ENCODE measurements at regions not wholly inside any gene's neighbourhood (a gene's known extent, or its start where the extent isn't known, plus 50 kb on each side); places are given as distances from the start of the nearest gene placed in this dataset.

DNA sequence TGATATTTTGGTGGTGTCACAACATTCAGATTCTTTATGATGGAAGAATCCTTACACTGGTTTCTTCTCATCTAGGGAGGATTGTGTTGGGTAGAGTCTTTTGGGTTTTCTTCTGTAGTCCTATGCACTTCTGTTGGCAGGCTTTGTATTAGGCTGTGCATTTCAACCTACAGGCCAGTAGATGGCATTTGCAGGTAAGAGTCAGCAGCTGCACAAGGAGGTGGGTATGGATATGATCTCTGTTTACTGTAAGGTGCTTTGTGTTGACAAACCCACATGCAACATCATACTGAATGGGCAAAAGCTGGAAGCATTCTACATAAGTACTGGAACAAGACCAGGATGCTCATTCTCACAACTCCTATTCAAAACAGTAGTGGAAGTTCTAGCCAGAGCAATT lies 656.8 kb downstream of the METTL4 start:
- ChIA-PET CTCF (no interaction called here), POLR2A (no interaction called here)
- no peak overlapping the region for H3K4me3 Mint-ChIP-seq (ENCODE audit: unreplicated experiment)
- no peaks in the 10 kb centered on the region for H3K4me1 ChIP-seq
- intact Hi-C loops (cut with micrococcal nuclease; ENCODE audit: unreplicated experiment): loop anchor here (1.0 to 10.0 kb wide), 4 partner anchors 169 to 630 kb away; no protein-coding TSS in a partner anchor
- H3K4me3 ChIP-seq (ENCODE audit: low read depth, low read length): no peak overlapping the region
- H3K27me3 Mint-ChIP-seq (ENCODE audit: insufficient read depth, unreplicated experiment): no peaks in the 10 kb centered on the region
- peak; percentile 32 to 41 for DNase-seq
- no TSS peak for BruUV-seq (replicated peaks)
- TF ChIP-seq, protein P1, sequence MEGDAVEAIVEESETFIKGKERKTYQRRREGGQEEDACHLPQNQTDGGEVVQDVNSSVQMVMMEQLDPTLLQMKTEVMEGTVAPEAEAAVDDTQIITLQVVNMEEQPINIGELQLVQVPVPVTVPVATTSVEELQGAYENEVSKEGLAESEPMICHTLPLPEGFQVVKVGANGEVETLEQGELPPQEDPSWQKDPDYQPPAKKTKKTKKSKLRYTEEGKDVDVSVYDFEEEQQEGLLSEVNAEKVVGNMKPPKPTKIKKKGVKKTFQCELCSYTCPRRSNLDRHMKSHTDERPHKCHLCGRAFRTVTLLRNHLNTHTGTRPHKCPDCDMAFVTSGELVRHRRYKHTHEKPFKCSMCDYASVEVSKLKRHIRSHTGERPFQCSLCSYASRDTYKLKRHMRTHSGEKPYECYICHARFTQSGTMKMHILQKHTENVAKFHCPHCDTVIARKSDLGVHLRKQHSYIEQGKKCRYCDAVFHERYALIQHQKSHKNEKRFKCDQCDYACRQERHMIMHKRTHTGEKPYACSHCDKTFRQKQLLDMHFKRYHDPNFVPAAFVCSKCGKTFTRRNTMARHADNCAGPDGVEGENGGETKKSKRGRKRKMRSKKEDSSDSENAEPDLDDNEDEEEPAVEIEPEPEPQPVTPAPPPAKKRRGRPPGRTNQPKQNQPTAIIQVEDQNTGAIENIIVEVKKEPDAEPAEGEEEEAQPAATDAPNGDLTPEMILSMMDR (IDR thresholded peaks at IDR 0.05; ENCODE audit: insufficient read depth in 1 of 2, low read depth in 1 of 2, low read length in 1 of 2, severe bottlenecking in 1 of 2, unreplicated experiment in 1 of 2): peak; percentile 41 to 63
- no peaks in the 10 kb centered on the region for H3K4me1 Mint-ChIP-seq (ENCODE audit: low read depth, unreplicated experiment)
- peaks cover 4% of the 10 kb centered on the region for H3K36me3 Mint-ChIP-seq (ENCODE audit: insufficient read depth, unreplicated experiment)
- H3K9me3 ChIP-seq: no peaks in the 10 kb centered on the region
- H3K27ac Mint-ChIP-seq (ENCODE audit: unreplicated experiment): no peak overlapping the region
- H3K36me3 ChIP-seq (ENCODE audit: control insufficient read depth, insufficient read depth, low read length): no peaks in the 10 kb centered on the region
- H3K27me3 ChIP-seq (replicated peaks; ENCODE audit: control insufficient read depth, insufficient read depth, low read length): no peaks in the 10 kb centered on the region
- peaks cover 28% of the 10 kb centered on the region for H3K9me3 Mint-ChIP-seq (ENCODE audit: unreplicated experiment)

GRCh38 chr18:1916869-1917523 lies 654.3 kb downstream of the METTL4 start:
- Mint-ChIP-seq H3K9me3 (ENCODE audit: unreplicated experiment) (peaks cover 24% of the 10 kb centered on the region), H3K36me3 (ENCODE audit: insufficient read depth, unreplicated experiment) (peaks cover 4% of the 10 kb centered on the region), H3K27ac (ENCODE audit: unreplicated experiment) (no peak overlapping the region), H3K27me3 (ENCODE audit: insufficient read depth, unreplicated experiment) (no peaks in the 10 kb centered on the region), H3K4me1 (ENCODE audit: low read depth, unreplicated experiment) (peaks cover 12% of the 10 kb centered on the region), H3K4me3 (ENCODE audit: unreplicated experiment) (no peak overlapping the region)
- ChIA-PET CTCF (no interaction called here), POLR2A (no interaction called here)
- BruUV-seq (replicated peaks): no TSS peak
- H3K4me3 ChIP-seq (ENCODE audit: low read depth, low read length): no peak overlapping the region
- no peaks in the 10 kb centered on the region for H3K27me3 ChIP-seq (replicated peaks; ENCODE audit: control insufficient read depth, insufficient read depth, low read length)
- TF ChIP-seq, protein P1 (IDR thresholded peaks at IDR 0.05; ENCODE audit: insufficient read depth in 1 of 2, low read depth in 1 of 2, low read length in 1 of 2, severe bottlenecking in 1 of 2, unreplicated experiment in 1 of 2): no peak
- no peaks in the 10 kb centered on the region for H3K9me3 ChIP-seq
- peaks cover 4% of the 10 kb centered on the region; the same call in 1 of the 2 replicates for H3K4me1 ChIP-seq
- H3K36me3 ChIP-seq (ENCODE audit: control insufficient read depth, insufficient read depth, low read length): no peaks in the 10 kb centered on the region
- intact Hi-C loops (cut with micrococcal nuclease; ENCODE audit: unreplicated experiment): loop anchor here (10.0 kb wide), 1 partner anchor 628 kb away; no protein-coding TSS in a partner anchor
- no peak for DNase-seq

- CTCF ChIA-PET: no interaction called here
- H3K9me3 ChIP-seq: no peaks in the 10 kb centered on the region
- POLR2A ChIA-PET: no interaction called here
- no TSS peak for BruUV-seq (replicated peaks)
- DNase-seq: no peak
- H3K27me3 ChIP-seq (replicated peaks; ENCODE audit: control insufficient read depth, insufficient read depth, low read length): no peaks in the 10 kb centered on the region
- intact Hi-C loops (cut with micrococcal nuclease; ENCODE audit: unreplicated experiment): loop anchor here (10.0 kb wide), 1 partner anchor 627 kb away; no protein-coding TSS in a partner anchor
- Mint-ChIP-seq H3K27ac (ENCODE audit: unreplicated experiment) (no peak overlapping the region), H3K4me1 (ENCODE audit: low read depth, unreplicated experiment) (peaks cover 12% of the 10 kb centered on the region), H3K9me3 (ENCODE audit: unreplicated experiment) (peaks cover 24% of the 10 kb centered on the region), H3K27me3 (ENCODE audit: insufficient read depth, unreplicated experiment) (no peaks in the 10 kb centered on the region), H3K36me3 (ENCODE audit: insufficient read depth, unreplicated experiment) (peaks cover 4% of the 10 kb centered on the region), H3K4me3 (ENCODE audit: unreplicated experiment) (no peak overlapping the region)
- H3K4me3 ChIP-seq (ENCODE audit: low read depth, low read length): no peak overlapping the region
- H3K36me3 ChIP-seq (ENCODE audit: control insufficient read depth, insufficient read depth, low read length): no peaks in the 10 kb centered on the region
- TF ChIP-seq, protein P1 (IDR thresholded peaks at IDR 0.05; ENCODE audit: insufficient read depth in 1 of 2, low read depth in 1 of 2, low read length in 1 of 2, severe bottlenecking in 1 of 2, unreplicated experiment in 1 of 2): no peak
- peaks cover 4% of the 10 kb centered on the region; the same call in 1 of the 2 replicates for H3K4me1 ChIP-seq
These were observed 653.7 kb downstream of the METTL4 start for GRCh38 chr18:1917569-1917968.

Data from Caco-2 (cell line).